NT2/D1 (cell line): ENCODE measurements at regions not wholly inside any gene's neighbourhood (a gene's known extent, or its start where the extent isn't known, plus 50 kb on each side); places are given as distances from the start of the nearest gene placed in this dataset.

Experiments
- SUZ12 ChIP-seq: IDR thresholded peaks from 2 replicates; pipeline ENCODE4 v1.6.1; 2011; ENCODE audit not compliant: insufficient read length, insufficient read depth; ENCODE audit errors: extremely low read depth
- YY1 ChIP-seq: IDR thresholded peaks from 2 replicates; pipeline ENCODE4 v1.6.1; 2011; ENCODE audit not compliant: insufficient read length, insufficient read depth
- ZNF274 ChIP-seq: IDR thresholded peaks from 2 replicates; pipeline ENCODE4 v1.6.1; 2011; ENCODE audit warnings: mild to moderate bottlenecking, low read depth, low read length

DNA sequence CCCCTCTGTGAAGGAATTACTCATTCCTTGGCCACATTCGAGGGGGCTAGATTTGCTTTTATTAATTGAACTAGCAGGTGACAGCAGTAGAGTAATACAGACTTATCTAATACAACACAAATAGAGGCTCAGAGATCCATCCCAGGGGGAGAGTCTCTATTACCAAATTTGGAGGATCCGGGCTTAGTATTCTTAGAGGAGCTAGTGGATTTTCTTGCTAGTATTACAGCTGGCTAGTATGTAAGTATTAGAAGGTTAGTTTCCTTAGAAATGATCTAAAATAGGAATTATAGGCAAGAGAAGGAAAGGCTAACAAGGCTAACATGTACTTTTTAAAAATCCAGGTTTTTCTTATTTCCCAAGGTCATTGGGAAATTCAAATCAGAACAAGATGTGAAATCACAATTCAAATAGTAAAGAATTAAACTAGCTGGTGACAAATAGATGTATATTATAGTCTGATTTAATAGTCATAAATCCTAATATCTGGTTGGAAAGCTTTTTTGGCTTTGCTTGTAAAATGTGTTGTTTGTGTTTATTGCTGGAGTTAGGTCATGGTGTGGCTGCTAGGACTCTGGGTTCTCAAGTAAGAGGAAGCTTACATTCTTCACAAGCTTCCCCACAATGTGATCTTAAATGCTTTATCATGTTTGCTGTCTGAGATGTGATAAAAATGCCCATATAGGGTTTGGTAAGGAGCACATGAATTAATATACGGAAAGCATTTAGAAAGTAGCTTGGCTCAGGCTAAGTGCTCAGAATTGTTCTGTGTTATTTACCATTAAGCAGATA is 160.4 kb upstream of the MPDZ start:
- TF ChIP-seq YY1 = no peak
- TF ChIP-seq SUZ12 = no peak
- TF ChIP-seq ZNF274 = no peak
